ENCODE measurements at regions not wholly inside any gene's neighbourhood (a gene's known extent, or its start where the extent isn't known, plus 50 kb on each side); places are given as distances from the start of the nearest gene placed in this dataset.

GRCh38 chr21:24308183-24308582, 1299.1 kb downstream of the MRPL39 start:
- TF ChIP-seq GATA3 (IDR thresholded peaks at IDR 0.05; ENCODE audit: borderline replicate concordance) = no peak
- TF ChIP-seq CTCF (IDR thresholded peaks at IDR 0.05) = no peak
- TF ChIP-seq CEBPB (IDR thresholded peaks at IDR 0.05) = no peak
- TF ChIP-seq, protein P1, sequence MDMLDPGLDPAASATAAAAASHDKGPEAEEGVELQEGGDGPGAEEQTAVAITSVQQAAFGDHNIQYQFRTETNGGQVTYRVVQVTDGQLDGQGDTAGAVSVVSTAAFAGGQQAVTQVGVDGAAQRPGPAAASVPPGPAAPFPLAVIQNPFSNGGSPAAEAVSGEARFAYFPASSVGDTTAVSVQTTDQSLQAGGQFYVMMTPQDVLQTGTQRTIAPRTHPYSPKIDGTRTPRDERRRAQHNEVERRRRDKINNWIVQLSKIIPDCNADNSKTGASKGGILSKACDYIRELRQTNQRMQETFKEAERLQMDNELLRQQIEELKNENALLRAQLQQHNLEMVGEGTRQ (IDR thresholded peaks at IDR 0.05) = no peak
- TF ChIP-seq POLR2A (IDR thresholded peaks at IDR 0.05; ENCODE audit: low read length) = no peak
- TF ChIP-seq, protein P2, sequence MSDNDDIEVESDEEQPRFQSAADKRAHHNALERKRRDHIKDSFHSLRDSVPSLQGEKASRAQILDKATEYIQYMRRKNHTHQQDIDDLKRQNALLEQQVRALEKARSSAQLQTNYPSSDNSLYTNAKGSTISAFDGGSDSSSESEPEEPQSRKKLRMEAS (IDR thresholded peaks at IDR 0.05) = no peak
- TF ChIP-seq EP300 (IDR thresholded peaks at IDR 0.05) = no peak
- no peak for TF ChIP-seq RFX5 (IDR thresholded peaks at IDR 0.05)
- no peak for TF ChIP-seq HES2 (IDR thresholded peaks at IDR 0.05)
- no peak for TF ChIP-seq RAD21 (conservative IDR thresholded peaks at IDR 0.05 in 1 of 2, IDR thresholded peaks at IDR 0.05 in 1 of 2)
- TF ChIP-seq, protein P3, sequence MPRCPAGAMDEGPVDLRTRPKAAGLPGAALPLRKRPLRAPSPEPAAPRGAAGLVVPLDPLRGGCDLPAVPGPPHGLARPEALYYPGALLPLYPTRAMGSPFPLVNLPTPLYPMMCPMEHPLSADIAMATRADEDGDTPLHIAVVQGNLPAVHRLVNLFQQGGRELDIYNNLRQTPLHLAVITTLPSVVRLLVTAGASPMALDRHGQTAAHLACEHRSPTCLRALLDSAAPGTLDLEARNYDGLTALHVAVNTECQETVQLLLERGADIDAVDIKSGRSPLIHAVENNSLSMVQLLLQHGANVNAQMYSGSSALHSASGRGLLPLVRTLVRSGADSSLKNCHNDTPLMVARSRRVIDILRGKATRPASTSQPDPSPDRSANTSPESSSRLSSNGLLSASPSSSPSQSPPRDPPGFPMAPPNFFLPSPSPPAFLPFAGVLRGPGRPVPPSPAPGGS (IDR thresholded peaks at IDR 0.05) = no peak
- TF ChIP-seq MAZ (IDR thresholded peaks at IDR 0.05; ENCODE audit: borderline replicate concordance, low read depth, low read length) = no peak

Data from A549 (cell line).